K562 (cell line): ENCODE measurements at regions not wholly inside any gene's neighbourhood (a gene's known extent, or its start where the extent isn't known, plus 50 kb on each side); places are given as distances from the start of the nearest gene placed in this dataset.

Source experiments
- ATAC-seq: fragments of 200-7000 bp; cut with Tn5 transposase; 3 replicates; pipeline ENCODE4 v1.9.1; 2020; ENCODE audit warnings: moderate library complexity
- BruUV-seq: library from RNA; stranded (reverse); fragments of 400-500 nt; replicated peaks from 2 replicates; lab custom pipeline; 2021; lab: Mats Ljungman, UMichigan
- CTCF ChIA-PET: fragments of 300-600 bp; formaldehyde crosslinking; extraction: SDS; loops from one replicate; lab custom pipeline; 2021; ENCODE audit warnings: low intra/inter-chr PET ratio; lab: Yijun Ruan, JAX
- POLR2A ChIA-PET: fragments of 300-600, 350-650 bp; sonication (Branson Sonifier 250); formaldehyde crosslinking; extraction: SDS; loops from one replicate; lab custom pipeline; 2021; ENCODE audit warnings: antibody characterized with exemption, inconsistent platforms; lab: Yijun Ruan, JAX
- DNase-seq, 4 experiments: peaks; one replicate each; pipeline versions ENCODE4 v3.0.0 to v3.0.0-alpha.2; 2011 to 2018; ENCODE audit warnings: low spot score in 3 of 4, mixed read lengths in 3 of 4; ENCODE audit errors: extremely low read depth in 1 of 4
- FAIRE-seq: peaks from 2 replicates; lab custom pipeline; 2011; peaks lifted over from hg19 to GRCh38; lab: Jason Lieb, UNC
- H2AFZ ChIP-seq: 2 replicates; pipeline ENCODE4 v1.6.0; 2011; ENCODE audit warnings: low read depth, low read length, control low read depth, inconsistent platforms
- H3K27ac ChIP-seq: fragments of 200-600 bp; 3 replicates; pipeline ENCODE4 v1.8.0; 2011; ENCODE audit warnings: low read depth, mild to moderate bottlenecking, control low read depth, inconsistent platforms, low read length, moderate library complexity, mixed read lengths; ENCODE audit errors: extremely low read depth
- H3K27me3 ChIP-seq, 2 experiments: fragments of 300-600 bp in 1 of 2; 2 replicates in 1 of 2; 3 replicates in 1 of 2; pipeline versions ENCODE4 v1.6.0 to v1.8.0; 2011; ENCODE audit warnings: inconsistent platforms in 2 of 2, low read length in 2 of 2, mild to moderate bottlenecking in 1 of 2, mixed read lengths in 1 of 2, moderate library complexity in 1 of 2; ENCODE audit not compliant: control insufficient read depth in 2 of 2, insufficient read depth in 2 of 2
- H3K36me3 ChIP-seq: fragments of 300-600 bp; 3 replicates; pipeline ENCODE4 v1.8.0; 2011; ENCODE audit warnings: mild to moderate bottlenecking, low read length, inconsistent platforms; ENCODE audit not compliant: control insufficient read depth, insufficient read depth
- H3K4me1 ChIP-seq, 2 experiments: fragments of 200-600 bp in 1 of 2; replicated peaks in 1 of 2; 2 replicates in 1 of 2; 3 replicates in 1 of 2; pipeline versions ENCODE4 v1.5.1 to v1.8.0; 2011; ENCODE audit warnings: inconsistent platforms in 2 of 2, low read length in 2 of 2, mild to moderate bottlenecking in 1 of 2, mixed read lengths in 1 of 2, moderate library complexity in 1 of 2; ENCODE audit not compliant: control insufficient read depth in 2 of 2, insufficient read depth in 2 of 2
- H3K4me2 ChIP-seq: 2 replicates; pipeline ENCODE4 v1.6.1; 2011; ENCODE audit warnings: low read length, control low read depth, inconsistent platforms, mixed read lengths; ENCODE audit not compliant: insufficient read depth
- H3K4me3 ChIP-seq: fragments of 200-600 bp; sonication (generic), shearing (Covaris generic); 2 replicates; pipeline ENCODE4 v1.5.1; 2016; ENCODE audit warnings: control low read depth, inconsistent platforms
- H3K79me2 ChIP-seq: fragments of 200-600 bp; 3 replicates; pipeline ENCODE4 v1.8.0; 2011; ENCODE audit warnings: low read length, inconsistent platforms; ENCODE audit not compliant: control insufficient read depth, insufficient read depth
- H3K9ac ChIP-seq, 2 experiments: 2 replicates each; pipeline versions ENCODE4 v1.6.0 to v1.6.1; 2011; ENCODE audit warnings: low read depth in 2 of 2, low read length in 2 of 2, control low read depth in 1 of 2, inconsistent platforms in 1 of 2, mild to moderate bottlenecking in 1 of 2, mixed read lengths in 1 of 2; ENCODE audit not compliant: insufficient read depth in 1 of 2
- H3K9me1 ChIP-seq: one replicate; pipeline ENCODE4 v1.6.0; 2011; ENCODE audit warnings: inconsistent platforms, mild to moderate bottlenecking, low read length, moderate library complexity; ENCODE audit not compliant: control insufficient read depth, insufficient read depth
- H3K9me3 ChIP-seq: replicated peaks from 2 replicates; pipeline ENCODE4 v1.5.1; 2011; ENCODE audit warnings: low read depth, low read length, inconsistent platforms; ENCODE audit not compliant: control insufficient read depth, insufficient read depth
- H4K20me1 ChIP-seq: replicated peaks from 2 replicates; pipeline ENCODE4 v1.6.1; 2011; ENCODE audit warnings: low read length, inconsistent platforms, mixed read lengths; ENCODE audit not compliant: control insufficient read depth, insufficient read depth
- ARHGAP35 ChIP-seq: fragments of 450-650 bp; IDR thresholded peaks from 2 replicates; pipeline ENCODE4 v1.6.1; 2018; ENCODE audit not compliant: partially characterized antibody
- MYC ChIP-seq, 2 experiments: fragments of 250-450 bp in 1 of 2; sonication (Bioruptor Pico) in 1 of 2; IDR thresholded peaks; 2 replicates each; pipeline versions ENCODE4 v1.5.1 to v1.6.1; 2012 to 2021; ENCODE audit warnings: low read depth in 2 of 2, borderline replicate concordance in 1 of 2, improper control_type of control experiment in 1 of 2, low read length in 1 of 2, mild to moderate bottlenecking in 1 of 2, moderate library complexity in 1 of 2
- TARDBP ChIP-seq: fragments of 450-650 bp; IDR thresholded peaks from 2 replicates; pipeline ENCODE4 v1.6.1; 2016
- THAP12 ChIP-seq: fragments of 250-450 bp; sonication (Bioruptor Pico); IDR thresholded peaks from 2 replicates; pipeline ENCODE4 v1.9.0; 2021; ENCODE audit warnings: mild to moderate bottlenecking, inconsistent platforms
- WGBS: fragments of 100-300 bp; shearing (Covaris generic); methylation state at CpG from one replicate; pipeline ENCODE4 v1.1.6; 2016; ENCODE audit warnings: low coverage, mixed read lengths; ENCODE audit not compliant: insufficient coverage; ENCODE audit errors: missing lambda C conversion rate; 5-methylcytosine and 5-hydroxymethylcytosine counted together
- in situ Hi-C: fragments of 300-500 bp; cut with MboI; formaldehyde crosslinking; loops from 4 replicates; pipeline ENCODE4 v1.15.0; 2018; ENCODE audit warnings: inconsistent platforms, mixed read lengths
- intact Hi-C: fragments of 100-400 bp; cut with micrococcal nuclease; formaldehyde crosslinking; loops from 2 replicates; pipeline ENCODE4 v1.14.2; 2022

GRCh38 chr4:189029976-189030504 is 890.8 kb downstream of the TRIML1 start (continued):
- TF ChIP-seq THAP12 (CRISPR knock-in tag): no peak
- TF ChIP-seq, all 486 proteins: peak for 0

- H2AFZ ChIP-seq: no peak overlapping the region
- H4K20me1 ChIP-seq: no peaks in the 10 kb centered on the region
- BruUV-seq: no TSS peak
- no peaks in the 10 kb centered on the region for H3K79me2 ChIP-seq
- H3K27me3 ChIP-seq: no peaks in the 10 kb centered on the region
- no peak overlapping the region for H3K27ac ChIP-seq
- H3K9me1 ChIP-seq: no peaks in the 10 kb centered on the region
- H3K36me3 ChIP-seq: no peaks in the 10 kb centered on the region
- DNase-seq (no peak), FAIRE-seq (no peak), ATAC-seq (no peak)
- TF ChIP-seq MYC (IDR thresholded peaks at IDR 0.05; ENCODE audit: low read depth, low read length) (no peak), MYC (CRISPR knock-in tag; IDR thresholded peaks at IDR 0.05; ENCODE audit: borderline replicate concordance, low read depth) (no peak), TARDBP (no peak), ARHGAP35 (no peak)
- WGBS: 1% methylated on average over 10 of the region's 10 CpGs
- no peaks in the 10 kb centered on the region for H3K4me1 ChIP-seq
- ChIA-PET CTCF (no interaction called here), POLR2A (no interaction called here)
- no peaks in the 10 kb centered on the region; the same call in 1 of the 2 replicates for H3K9me3 ChIP-seq
- intact Hi-C loops (no loop called here), in situ Hi-C loops (no loop called here)
- no peak overlapping the region for H3K4me2 ChIP-seq
- no peak overlapping the region for H3K4me3 ChIP-seq
- no peak overlapping the region for H3K9ac ChIP-seq
These were observed 893.5 kb downstream of the TRIML1 start for GRCh38 chr4:189032606-189033338.
